HepG2 (cell line): ENCODE measurements at regions not wholly inside any gene's neighbourhood (a gene's known extent, or its start where the extent isn't known, plus 50 kb on each side); places are given as distances from the start of the nearest gene placed in this dataset.

ENCODE experiments used
- CHD4 ChIP-seq: fragments of 200-600 bp; sonication (generic); IDR thresholded peaks from 2 replicates; pipeline ENCODE4 v1.7.0; 2017; ENCODE audit warnings: mild to moderate bottlenecking, low read length, borderline replicate concordance
- ELF1 ChIP-seq: sonication (generic); formaldehyde crosslinking; IDR thresholded peaks from 2 replicates; pipeline ENCODE4 v1.4.0; 2020; ENCODE audit warnings: missing genetic modification reagents
- POLR2AphosphoS2 ChIP-seq: IDR thresholded peaks from 2 replicates; pipeline ENCODE4 v1.6.1; 2011; ENCODE audit warnings: low read depth, low read length, improper control_type of control experiment
- RBFOX2 ChIP-seq: fragments of 200-400 bp; formaldehyde crosslinking; IDR thresholded peaks from 2 replicates; pipeline ENCODE4 v1.6.1; 2017; ENCODE audit warnings: low read depth, mild to moderate bottlenecking, low read length
- SRF ChIP-seq: IDR thresholded peaks from 2 replicates; pipeline ENCODE4 v1.6.1; 2011; ENCODE audit warnings: mild to moderate bottlenecking, low read depth, low read length, moderate library complexity
- ZFP82 ChIP-seq: sonication (generic); formaldehyde crosslinking; IDR thresholded peaks from 2 replicates; pipeline ENCODE4 v1.5.1; 2020; ENCODE audit warnings: mild to moderate bottlenecking, missing genetic modification reagents, borderline replicate concordance
- ZNF441 ChIP-seq: sonication (generic); formaldehyde crosslinking; IDR thresholded peaks from 2 replicates; pipeline ENCODE4 v1.7.0; 2021; ENCODE audit warnings: missing genetic modification reagents, borderline replicate concordance
- ZNF776 ChIP-seq: sonication (generic); formaldehyde crosslinking; IDR thresholded peaks from 2 replicates; pipeline ENCODE4 v1.4.0; 2020; ENCODE audit warnings: mild to moderate bottlenecking, missing genetic modification reagents
- ZNF788 ChIP-seq: sonication (generic); formaldehyde crosslinking; IDR thresholded peaks from 2 replicates; pipeline ENCODE4 v1.5.0; 2020; ENCODE audit warnings: mild to moderate bottlenecking, missing genetic modification reagents, borderline replicate concordance
- TF ChIP-seq, protein P1 (sequence below), 2 experiments: fragments of 450-650 bp in 1 of 2; sonication (generic) in 1 of 2; formaldehyde crosslinking; IDR thresholded peaks; 2 replicates each; pipeline versions ENCODE4 v1.5.0 to v1.8.0; 2020 to 2022; ENCODE audit warnings: mild to moderate bottlenecking in 1 of 2, missing genetic modification reagents in 1 of 2
- TF ChIP-seq, protein P2 (sequence below): sonication (generic); formaldehyde crosslinking; IDR thresholded peaks from 2 replicates; pipeline ENCODE4 v1.5.0; 2020; ENCODE audit warnings: mild to moderate bottlenecking, missing genetic modification reagents, moderate library complexity

DNA sequence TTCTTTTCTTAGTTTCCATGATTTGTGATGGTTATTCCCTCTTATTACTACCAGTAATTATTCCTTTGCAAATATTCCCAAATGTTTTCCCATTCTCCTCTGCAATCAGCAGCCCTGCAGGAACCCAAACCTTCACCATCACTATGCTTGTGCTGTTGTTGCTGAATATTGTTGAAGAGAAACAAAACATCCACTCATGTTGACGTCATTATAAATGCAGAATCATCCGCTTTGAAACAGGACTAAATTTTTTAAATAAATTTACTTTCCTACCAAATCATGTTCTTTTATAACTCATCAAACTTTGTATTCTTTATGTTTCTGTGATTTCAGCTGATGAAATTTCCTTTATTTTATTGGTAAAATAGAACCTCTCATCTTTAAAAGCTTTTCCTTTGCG lies 787.0 kb upstream of the B3GALT2 start:
- TF ChIP-seq ZNF776 (no peak), RBFOX2 (no peak), ZFP82 (no peak), ZNF441 (CRISPR knock-in tag) (no peak), ELF1 (CRISPR knock-in tag) (no peak), ZNF788 (CRISPR knock-in tag) (no peak), CHD4 (no peak), SRF (no peak), POLR2AphosphoS2 (no peak)
- TF ChIP-seq, protein P1, sequence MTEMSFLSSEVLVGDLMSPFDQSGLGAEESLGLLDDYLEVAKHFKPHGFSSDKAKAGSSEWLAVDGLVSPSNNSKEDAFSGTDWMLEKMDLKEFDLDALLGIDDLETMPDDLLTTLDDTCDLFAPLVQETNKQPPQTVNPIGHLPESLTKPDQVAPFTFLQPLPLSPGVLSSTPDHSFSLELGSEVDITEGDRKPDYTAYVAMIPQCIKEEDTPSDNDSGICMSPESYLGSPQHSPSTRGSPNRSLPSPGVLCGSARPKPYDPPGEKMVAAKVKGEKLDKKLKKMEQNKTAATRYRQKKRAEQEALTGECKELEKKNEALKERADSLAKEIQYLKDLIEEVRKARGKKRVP (CRISPR knock-in tag; IDR thresholded peaks at IDR 0.05): no peak
- TF ChIP-seq, protein P2, sequence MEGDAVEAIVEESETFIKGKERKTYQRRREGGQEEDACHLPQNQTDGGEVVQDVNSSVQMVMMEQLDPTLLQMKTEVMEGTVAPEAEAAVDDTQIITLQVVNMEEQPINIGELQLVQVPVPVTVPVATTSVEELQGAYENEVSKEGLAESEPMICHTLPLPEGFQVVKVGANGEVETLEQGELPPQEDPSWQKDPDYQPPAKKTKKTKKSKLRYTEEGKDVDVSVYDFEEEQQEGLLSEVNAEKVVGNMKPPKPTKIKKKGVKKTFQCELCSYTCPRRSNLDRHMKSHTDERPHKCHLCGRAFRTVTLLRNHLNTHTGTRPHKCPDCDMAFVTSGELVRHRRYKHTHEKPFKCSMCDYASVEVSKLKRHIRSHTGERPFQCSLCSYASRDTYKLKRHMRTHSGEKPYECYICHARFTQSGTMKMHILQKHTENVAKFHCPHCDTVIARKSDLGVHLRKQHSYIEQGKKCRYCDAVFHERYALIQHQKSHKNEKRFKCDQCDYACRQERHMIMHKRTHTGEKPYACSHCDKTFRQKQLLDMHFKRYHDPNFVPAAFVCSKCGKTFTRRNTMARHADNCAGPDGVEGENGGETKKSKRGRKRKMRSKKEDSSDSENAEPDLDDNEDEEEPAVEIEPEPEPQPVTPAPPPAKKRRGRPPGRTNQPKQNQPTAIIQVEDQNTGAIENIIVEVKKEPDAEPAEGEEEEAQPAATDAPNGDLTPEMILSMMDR (CRISPR knock-in tag): no peak
